ENCODE measurements at regions not wholly inside any gene's neighbourhood (a gene's known extent, or its start where the extent isn't known, plus 50 kb on each side); places are given as distances from the start of the nearest gene placed in this dataset.

DNA sequence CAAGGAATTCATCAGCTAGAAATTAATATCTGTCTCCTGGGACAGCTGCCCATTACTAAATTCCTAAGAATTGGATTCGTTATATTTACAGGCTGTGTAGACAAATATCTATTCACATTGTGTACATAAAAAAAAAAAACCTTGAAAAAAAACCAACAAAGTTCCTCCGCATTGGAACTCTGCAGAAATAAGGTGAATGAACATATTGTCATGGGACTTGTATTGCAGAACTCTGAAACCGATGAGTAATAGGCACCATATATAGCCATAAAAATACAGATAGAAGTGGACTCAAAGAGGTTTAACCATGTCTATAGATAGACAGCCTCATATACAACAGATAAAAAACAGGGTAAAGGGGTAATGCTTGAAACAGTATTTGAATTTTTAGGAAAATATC lies 909.9 kb upstream of the CHAC2 start:
- DNase-seq (ENCODE audit: low read depth): no peak

GRCh38 chr2:52852006-52852405 lies 915.6 kb upstream of the CHAC2 start:
- no peak for DNase-seq (ENCODE audit: low read depth)

DNA sequence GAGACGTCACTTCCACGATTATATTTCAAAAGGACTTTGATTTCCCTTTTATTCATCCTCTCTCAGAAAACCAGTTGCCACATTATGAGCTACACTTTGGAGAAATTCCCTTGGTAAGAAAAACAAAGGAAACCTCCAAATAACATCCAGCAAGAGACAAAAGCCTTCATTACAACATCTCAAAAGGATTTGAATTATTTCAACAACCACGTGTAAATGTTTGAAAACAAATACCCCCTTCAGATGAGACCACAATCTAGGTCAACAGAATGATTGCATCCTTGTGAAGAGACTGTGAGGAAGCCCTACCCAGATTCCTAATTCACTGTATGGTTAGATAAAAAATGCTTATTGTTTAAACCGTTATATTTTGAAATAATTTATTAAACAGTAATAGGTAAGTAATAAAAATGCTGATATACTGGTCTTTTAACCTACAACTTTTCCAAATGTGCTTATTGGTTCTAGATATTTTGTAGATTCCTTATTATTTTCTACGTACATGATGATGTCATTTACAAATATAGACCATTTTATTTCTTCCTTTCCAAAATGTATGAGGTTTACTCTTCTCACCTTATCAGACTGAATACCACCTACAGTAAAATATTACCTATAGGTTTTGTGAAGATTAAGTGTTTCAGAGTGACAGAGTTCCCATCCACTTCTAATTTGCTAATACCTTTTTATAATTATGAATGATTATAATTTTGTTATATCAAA lies 922.7 kb upstream of the CHAC2 start:
- no peak for DNase-seq (ENCODE audit: low read depth)

DNA sequence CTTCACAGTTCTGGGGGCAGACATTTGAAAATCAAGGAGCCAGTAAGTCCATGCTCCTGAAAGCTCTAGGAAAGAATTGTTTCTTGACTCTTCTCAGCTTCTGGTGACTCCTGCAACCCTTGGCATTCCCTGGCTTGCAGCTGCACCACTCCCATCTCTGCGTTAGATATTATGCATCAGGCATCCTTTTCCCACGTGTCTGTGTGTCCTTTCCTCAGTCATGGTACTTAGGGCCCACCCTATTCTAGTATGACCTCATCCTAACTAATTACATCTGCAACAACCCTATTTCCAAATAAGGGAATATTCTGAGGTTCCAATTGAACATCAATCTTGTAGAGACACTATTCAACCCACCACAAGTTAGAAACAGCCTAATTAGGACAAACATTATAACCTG lies 931.7 kb upstream of the CHAC2 start:
- no peak for DNase-seq (ENCODE audit: low read depth)

DNA sequence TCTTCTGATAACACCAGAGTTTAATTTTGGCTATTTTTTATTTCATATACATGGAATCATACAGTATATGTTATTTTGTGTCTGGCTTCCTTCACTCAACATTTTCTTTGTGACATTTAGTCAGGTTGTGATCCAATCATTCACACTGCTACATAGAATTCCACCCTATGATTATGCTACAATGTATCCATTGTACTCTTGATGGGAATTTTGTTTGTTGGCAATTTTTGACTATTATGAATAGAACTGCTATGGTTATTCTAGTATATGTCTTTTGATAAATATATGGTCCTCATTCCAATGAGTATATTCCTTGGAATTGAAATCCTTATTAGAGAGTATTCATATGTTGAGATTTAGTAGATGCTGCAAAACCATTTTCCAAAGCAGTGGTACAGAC lies 936.4 kb upstream of the CHAC2 start:
- no peak for DNase-seq (ENCODE audit: low read depth)

- no peak for DNase-seq (ENCODE audit: low read depth)
Observed at GRCh38 chr2:52828112-52828511, 939.5 kb upstream of the CHAC2 start.

GRCh38 chr2:52821631-52822030 lies 946.0 kb upstream of the CHAC2 start:
- DNase-seq (ENCODE audit: low read depth): no peak

GRCh38 chr2:52818958-52819357 lies 948.6 kb upstream of the CHAC2 start:
- DNase-seq (ENCODE audit: low read depth): no peak

DNA sequence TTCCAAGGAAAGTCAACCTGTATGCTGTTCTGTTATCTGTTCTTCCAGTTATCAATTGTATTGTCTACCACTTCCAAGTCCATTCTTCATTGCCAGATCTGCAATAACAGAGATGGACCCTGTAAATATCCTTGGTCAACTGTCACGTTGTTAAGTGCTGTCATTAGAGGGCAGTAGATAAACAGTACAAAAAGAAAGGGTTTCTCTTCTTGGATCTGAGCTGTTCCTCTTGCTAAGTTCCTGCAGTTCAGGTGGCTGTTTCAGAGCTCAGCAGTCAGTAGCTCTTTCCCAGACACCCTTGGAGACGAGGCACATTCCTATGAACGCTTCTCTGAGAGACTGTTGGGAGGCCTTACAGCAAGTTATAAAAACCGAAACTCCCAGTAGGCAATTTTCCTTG lies 957.1 kb upstream of the CHAC2 start:
- peak; percentile 19 for DNase-seq (ENCODE audit: low read depth)

- no peak for DNase-seq (ENCODE audit: low read depth)
Observed at GRCh38 chr2:52805901-52806410, 961.6 kb upstream of the CHAC2 start.

DNA sequence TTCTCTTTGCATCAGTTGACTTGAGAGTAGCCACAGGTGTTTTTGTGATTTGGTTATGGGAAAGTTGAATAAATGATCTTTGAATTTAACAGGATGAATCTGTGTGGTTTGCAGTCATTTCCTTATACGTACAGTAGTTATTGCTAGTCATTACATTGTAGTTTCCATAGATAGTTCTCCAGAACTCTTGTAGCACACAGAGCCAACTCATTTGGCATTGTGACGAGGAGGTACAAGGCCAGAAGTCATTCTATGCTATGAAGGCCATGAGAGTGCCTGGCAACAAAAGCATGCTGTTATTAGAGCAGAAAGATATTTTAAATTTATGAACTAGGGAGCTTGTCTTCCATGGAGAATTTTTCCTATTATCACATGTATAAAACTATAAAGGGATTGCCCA lies 973.0 kb upstream of the CHAC2 start:
- no peak for DNase-seq (ENCODE audit: low read depth)

DNA sequence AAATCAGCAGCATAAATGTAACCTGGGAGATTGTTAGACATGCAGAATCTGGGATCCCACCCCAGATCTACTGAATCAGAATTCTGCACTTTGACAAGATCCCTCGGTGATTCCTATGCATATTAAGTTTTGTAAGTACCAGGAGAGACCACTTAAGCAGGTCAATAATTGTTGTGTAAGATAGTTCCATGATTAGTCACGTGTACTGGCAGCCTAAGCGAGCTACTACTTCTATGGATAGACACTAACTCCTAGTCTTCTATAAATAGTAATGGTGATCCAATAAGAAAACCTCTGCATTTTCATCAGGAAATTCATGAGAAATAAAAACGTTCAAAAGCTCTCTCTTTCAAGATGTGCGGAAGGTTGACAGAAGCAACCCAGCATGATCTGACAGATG lies 988.2 kb upstream of the CHAC2 start:
- DNase-seq (ENCODE audit: low read depth): no peak

GRCh38 chr2:52776571-52776970 lies 991.0 kb upstream of the CHAC2 start:
- DNase-seq (ENCODE audit: low read depth): no peak

DNA sequence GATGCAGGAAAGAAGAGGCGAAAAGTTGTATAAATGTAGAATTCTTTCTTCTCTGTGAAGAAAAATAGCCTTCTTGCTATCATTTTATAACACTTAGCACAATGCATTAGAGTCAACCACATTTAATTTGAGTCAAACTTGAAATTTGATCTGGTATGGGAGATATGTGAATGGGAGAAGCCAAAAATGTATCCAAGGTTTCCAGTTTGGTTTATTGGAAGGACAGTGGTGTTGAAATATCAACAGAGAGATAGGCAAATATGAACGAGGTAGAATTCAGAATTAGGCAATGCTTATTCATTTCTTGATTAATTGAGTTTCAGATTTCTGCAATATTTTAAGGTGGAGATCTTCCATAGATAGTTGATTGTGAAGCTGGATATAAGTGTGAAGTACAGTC lies 991.9 kb upstream of the CHAC2 start:
- DNase-seq (ENCODE audit: low read depth): no peak

DNA sequence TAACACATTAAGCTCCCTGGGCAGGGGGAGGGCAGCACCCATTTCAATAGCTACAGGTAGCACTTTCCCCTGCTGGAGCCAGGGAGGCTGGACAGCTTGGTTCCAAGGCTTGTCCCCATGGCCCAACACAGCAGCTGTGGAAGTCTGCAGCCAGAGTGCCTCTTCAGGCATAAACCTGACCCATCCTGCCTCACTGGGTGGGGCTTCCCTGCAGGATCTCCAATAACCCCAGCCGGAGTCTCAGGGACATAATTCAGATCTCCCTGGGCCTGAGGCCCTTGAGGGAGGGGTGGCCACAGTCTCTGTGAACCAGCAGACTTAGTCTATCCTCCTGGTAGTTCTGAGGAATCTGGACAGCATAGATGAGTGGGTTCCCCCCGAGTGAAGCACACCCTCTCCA lies 1001.9 kb upstream of the CHAC2 start:
- DNase-seq (ENCODE audit: low read depth): no peak

DNA sequence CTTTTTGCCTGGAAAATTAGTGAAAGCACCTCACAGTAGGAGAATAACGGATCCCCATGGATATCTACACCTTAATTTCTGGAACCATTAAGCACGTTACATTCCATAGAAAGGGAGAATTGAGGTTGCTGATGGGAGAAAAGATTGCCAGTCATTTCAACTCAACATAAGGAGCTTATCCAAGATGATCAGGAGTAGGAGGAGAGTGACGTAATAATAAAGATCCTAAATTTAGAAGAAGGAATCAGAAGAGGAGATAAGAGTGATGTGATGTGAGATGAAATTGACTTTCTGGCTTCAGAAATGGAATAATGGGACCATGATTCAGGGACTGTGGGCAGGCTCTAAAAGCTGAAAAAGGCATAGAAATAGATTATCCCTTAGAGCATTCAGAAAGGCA lies 1017.8 kb upstream of the CHAC2 start:
- no peak for DNase-seq (ENCODE audit: low read depth)

- DNase-seq (ENCODE audit: low read depth): no peak
Observed at GRCh38 chr2:52745144-52745543, 1022.5 kb upstream of the CHAC2 start.

DNA sequence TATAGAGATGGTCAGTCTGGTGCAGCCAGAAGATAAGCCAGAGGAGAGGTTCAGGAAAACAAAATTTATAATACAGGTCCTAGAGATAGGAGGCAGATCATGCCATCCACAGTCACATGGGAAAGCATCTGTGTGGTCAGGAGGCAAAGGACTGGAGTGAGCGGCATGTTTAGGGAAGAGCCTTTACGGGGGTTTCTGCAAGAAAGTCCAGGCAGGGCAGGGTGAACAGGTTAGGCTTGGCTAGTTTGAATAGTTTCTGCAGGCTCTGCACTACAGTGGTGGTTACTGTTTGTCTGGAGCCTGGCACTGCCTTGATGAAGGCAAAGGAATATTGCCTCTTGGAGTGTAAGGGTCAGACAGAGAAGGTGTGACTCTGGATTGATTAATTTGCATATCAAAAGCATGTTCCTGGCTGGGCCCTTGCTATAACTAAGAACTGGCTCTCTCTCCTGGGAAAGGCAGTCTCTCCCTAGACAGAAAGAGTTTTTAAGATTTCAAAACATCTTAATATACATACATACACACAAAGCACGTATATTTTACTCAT lies 1034.7 kb upstream of the CHAC2 start:
- no peak for DNase-seq (ENCODE audit: low read depth)

GRCh38 chr2:52724585-52724984 lies 1043.0 kb upstream of the CHAC2 start:
- no peak for DNase-seq (ENCODE audit: low read depth)

GRCh38 chr2:52717836-52718235 lies 1049.8 kb upstream of the CHAC2 start:
- DNase-seq (ENCODE audit: low read depth): no peak

DNA sequence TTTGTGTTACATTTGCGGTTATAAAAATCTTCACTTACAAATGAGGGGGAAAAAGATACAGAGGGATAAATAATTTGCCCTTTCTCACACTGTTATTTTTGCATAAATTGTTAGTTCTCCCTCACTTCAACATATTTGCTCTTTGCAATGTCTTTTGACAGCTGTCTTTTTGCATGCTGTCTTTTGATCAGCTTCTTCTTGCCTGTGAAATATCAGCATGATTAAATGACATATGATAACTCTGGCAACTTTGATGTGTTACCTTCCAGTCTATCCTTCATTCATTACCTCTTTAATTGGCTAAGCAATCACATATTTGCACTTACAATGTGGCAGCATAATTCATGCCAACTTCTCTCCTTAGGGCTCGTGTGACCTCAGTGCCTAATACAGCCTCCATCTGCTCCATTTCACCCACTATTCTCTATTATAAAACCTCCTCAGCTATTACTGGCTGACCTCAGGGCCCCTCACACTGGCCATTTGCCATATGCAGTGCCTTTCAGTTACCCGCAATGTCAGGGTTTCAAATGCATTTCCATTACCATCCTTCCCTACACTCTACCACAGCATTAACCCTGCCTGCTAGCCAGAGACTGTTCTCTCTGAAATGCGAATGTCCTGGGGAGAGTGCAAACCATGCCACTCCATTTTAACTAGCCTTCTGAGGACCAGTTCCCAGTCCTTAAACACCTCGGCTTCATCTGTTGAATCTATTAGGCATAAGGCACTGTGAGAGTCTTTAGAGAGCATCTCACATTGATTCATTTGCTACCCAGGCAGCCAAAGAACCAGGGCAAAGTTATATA lies 1056.6 kb upstream of the CHAC2 start:
- no peak for DNase-seq (ENCODE audit: low read depth)

DNA sequence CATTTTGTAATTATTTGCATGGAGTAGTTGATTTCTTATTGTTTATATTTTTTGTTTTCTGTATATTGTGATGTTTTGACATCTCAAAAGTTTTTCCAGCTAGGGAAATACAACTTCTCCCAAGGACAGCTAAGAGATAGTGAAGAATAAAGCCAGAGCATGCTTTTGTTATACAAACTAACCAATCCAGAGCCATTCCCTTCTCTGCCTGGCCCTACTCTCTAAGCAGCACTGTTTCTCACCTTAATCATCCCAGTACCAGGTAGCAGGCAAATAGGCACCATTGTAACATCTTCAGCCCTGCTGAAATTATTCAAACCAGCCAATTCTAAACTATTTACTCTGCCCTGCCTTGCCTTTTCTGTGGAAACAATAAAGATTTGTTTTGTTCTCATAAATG lies 1063.4 kb upstream of the CHAC2 start:
- no peak for DNase-seq (ENCODE audit: low read depth)

DNA sequence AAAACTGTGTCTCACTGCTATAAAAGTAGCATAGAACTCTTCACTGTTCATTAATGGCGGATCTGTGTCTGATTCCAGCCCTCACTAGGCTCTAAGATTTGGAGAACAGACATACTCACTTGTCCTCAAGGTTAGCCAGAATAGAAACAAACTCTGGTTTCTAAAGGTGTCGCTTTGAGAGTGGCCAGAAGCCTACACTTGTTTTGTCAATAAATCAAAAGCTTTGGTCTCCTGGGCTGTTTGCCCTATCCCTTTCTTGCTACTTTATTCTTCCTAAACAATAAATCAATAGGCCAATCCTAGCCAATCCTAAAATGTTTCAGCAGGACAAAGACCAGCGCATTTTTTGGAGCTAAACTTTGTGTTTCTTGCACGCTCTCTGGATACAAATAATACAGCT lies 1064.6 kb upstream of the CHAC2 start:
- no peak for DNase-seq (ENCODE audit: low read depth)

Data from stromal cell of bone marrow (primary cell).